ENCODE measurements at regions not wholly inside any gene's neighbourhood (a gene's known extent, or its start where the extent isn't known, plus 50 kb on each side); places are given as distances from the start of the nearest gene placed in this dataset.
"Not testable (repeated sequence)": the region's sequence is repeated elsewhere in the genome, so short reads cannot be mapped to it uniquely, and the experiment has no call there.

DNA sequence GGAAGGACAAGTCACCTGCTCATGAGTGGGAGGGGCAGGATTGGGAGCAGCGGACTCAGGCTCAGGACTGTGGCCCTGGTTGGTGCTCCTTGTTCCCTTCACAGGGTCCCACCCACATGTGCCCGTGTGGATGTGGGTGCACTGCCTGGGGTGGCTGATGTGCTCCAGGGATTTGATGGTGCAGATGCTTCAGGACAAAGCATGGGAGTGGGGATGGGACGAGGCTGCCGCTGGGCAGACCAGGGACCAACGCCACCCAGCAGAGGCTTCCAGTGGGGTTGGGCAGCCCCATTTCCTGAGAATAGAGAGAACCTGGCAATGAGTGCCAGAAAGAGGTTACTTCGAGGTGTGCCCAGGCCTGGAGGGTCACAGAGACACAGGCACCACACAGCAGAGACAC, 65.5 kb upstream of the IGLL5 start:
- no peak for DNase-seq (ENCODE audit: low read depth, low spot score)

GRCh38 chr22:22822553-22822952, 65.1 kb upstream of the IGLL5 start:
- DNase-seq (ENCODE audit: low read depth, low spot score) = not testable (repeated sequence)

DNA sequence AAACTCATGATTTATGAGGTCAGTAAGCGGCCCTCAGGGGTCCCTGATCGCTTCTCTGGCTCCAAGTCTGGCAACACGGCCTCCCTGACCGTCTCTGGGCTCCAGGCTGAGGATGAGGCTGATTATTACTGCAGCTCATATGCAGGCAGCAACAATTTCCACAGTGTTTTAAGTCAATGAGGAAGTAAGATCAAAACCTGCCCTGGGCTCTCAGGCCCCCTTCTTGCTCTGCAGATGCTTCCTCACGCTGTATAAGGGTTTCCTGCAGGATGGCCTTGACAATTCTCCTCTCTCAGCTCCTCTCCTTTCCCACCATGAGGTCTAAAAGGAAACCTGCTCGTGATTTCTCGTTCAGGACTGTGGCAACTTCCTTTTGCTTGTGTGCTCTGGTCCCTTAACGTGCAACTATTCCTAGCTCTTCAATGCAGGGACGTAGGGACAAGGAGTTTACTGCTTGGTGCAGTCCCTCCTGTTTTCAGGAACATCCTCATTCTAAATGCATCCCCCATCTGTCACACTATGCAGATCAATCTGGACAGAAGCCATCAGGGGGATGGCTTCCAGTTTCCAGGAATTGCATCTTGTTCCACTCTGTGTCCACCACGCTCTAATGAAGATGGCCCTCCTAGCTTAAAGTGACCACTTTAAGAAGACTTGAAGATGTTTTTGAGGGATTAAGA, 64.3 kb upstream of the IGLL5 start:
- no peak for DNase-seq (ENCODE audit: low read depth, low spot score)

DNA sequence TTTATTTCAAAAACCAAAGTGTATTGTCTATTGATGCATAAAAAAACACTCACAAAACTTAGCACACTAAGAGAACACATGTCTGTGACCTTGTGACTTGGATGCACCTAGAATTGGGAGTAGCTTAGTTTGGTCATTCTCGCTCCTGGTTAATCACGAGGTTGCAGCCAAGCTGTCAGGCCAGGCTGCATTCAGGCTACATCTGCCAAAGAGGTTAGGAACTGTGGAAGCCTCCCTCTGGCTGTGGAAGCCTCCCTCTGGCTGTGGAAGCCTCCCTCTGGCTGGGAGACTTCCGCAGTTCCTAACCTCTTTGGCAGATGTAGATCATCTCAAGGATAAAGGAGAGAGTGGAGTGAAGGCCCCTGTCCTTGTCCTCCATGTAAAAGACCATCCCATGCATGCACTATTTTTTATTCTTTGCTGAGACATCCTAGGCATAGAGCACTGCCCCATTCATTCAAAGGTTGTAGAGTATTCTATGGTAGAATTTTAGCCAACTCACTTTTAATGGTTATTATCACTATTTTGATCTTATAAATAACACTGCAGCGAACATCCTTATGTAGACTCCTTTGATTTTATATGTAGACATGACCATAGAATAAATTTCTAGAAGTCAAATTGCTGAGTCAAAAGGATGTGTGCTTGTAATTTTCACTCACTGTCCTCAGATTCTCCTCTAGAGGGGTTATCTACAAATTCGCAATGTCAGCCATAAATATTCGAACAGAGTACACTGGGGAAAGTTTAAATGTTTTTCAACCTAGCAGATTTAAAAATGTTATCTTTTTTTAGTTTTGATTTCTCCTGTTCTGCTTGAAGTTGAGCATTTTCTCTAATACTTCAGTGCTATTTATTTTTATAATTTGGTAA, 63.0 kb upstream of the IGLL5 start:
- DNase-seq (ENCODE audit: low read depth, low spot score) = no peak

DNA sequence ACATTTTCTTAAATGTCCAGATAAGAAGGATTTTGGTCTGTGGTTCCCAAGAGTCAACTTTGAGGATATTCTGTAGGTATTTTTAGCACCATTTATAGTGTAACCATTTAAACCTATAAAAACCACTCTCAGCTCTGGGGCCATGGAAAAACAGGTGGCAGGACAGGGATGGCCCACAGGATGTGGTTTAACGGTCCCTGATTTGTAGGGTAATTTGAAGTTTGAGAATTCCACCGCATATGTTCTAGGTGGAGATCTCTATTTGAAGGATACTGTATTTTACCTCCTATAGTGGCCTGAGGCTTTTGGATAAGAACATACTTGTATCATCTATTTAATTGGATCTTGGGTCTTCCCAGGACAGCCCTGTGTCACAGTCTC, 62.4 kb upstream of the IGLL5 start:
- DNase-seq (ENCODE audit: low read depth, low spot score) = no peak

DNA sequence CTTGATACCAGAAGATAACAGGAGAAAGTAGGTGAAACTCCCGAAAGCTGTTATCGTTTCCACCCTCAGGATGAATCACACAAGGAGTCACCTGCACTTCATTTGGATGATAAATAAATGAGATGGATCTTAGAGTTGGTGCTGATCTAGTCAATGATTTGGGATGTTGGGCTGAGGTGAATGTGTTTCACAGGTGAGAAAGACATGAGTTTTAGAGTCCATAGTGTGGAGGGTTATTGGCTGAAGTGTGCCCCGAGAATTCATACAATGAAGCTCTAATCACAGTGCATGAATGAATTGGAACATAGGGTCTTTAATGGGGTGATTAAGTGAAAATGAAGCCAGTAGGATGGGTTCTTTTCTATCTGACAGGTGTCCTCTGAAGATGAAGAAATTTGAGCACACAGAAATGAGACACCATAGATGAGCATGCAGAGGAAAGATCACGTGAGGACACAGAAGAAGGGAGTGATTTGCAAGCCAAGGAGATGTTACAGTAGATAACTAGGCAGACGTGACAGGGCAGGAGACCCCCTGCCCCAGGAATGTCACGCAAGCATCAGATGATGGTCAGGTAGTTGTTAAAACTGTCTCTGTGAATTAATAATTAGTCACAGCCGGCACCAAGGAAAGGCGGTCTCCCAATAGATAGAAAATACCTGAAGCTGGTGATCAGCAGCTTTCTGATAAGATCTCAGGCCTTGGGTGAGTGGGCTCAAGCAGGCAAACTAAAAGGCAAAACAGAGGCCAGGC, 60.3 kb upstream of the IGLL5 start:
- DNase-seq (ENCODE audit: low read depth, low spot score) = no peak

GRCh38 chr22:22830193-22830592, 57.4 kb upstream of the IGLL5 start:
- DNase-seq (ENCODE audit: low read depth, low spot score) = no peak

- DNase-seq (ENCODE audit: low read depth, low spot score) = no peak
Observed at GRCh38 chr22:22830957-22831688, 56.5 kb upstream of the IGLL5 start.

DNA sequence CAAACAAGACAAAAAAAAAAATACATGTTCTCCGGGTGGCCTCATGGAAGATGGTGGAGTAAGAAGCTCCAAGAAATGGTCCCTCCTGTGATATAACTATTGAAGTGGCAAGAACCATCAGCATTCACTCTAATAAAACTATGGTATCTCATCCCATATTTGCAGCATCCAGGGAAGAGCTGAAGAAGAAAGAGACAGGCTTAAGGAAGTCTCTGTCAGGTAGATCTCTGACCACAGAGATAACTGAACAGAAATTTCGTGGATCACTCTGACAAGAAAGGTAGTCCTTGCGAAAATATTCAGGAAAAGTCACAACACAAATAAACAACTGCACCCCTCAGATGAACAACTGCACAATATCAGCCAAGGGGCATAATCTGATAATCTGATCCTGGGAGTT, 54.6 kb upstream of the IGLL5 start:
- no peak for DNase-seq (ENCODE audit: low read depth, low spot score)

DNA sequence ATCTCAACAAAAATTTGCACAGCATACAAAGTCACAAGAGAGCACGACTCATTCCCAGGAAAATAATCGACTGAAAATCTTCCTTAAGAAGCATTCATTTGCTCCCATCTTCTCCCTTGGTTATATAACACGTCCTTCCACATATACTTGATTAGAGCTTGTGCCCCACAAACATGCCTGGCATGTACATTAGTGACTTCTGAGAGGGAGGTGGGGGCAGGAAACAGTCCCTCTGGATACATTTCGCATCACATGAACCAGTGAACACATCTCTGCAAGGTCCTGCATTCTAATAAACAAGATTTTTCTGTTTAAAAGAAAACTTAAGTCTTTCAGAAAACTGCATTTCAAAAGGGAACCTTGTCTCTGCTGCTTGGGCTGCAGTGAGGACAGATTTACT, 54.1 kb upstream of the IGLL5 start:
- no peak for DNase-seq (ENCODE audit: low read depth, low spot score)

GRCh38 chr22:22834204-22834603, 53.4 kb upstream of the IGLL5 start:
- no peak for DNase-seq (ENCODE audit: low read depth, low spot score)

DNA sequence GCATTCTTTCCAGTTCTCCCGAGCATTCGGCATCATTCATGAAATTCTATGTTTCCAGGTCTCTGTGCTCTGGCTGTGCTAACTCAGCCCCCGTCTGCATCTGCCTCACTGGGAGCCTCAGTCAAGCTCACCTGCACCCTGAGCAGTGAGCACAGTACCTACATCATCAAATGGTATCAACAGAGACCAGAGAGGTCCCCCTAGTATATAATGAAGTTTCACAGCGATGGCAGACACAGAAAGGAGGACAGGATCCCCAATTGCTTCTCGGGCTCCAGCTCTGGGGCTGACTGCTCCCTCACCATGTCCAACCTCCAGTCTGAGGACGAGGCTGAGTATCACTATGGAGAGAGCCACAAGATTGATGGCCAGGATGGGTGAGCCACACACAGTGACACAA, 52.8 kb upstream of the IGLL5 start:
- DNase-seq (ENCODE audit: low read depth, low spot score) = no peak

- DNase-seq (ENCODE audit: low read depth, low spot score) = no peak
Observed at GRCh38 chr22:22835242-22835641, 52.4 kb upstream of the IGLL5 start.

DNA sequence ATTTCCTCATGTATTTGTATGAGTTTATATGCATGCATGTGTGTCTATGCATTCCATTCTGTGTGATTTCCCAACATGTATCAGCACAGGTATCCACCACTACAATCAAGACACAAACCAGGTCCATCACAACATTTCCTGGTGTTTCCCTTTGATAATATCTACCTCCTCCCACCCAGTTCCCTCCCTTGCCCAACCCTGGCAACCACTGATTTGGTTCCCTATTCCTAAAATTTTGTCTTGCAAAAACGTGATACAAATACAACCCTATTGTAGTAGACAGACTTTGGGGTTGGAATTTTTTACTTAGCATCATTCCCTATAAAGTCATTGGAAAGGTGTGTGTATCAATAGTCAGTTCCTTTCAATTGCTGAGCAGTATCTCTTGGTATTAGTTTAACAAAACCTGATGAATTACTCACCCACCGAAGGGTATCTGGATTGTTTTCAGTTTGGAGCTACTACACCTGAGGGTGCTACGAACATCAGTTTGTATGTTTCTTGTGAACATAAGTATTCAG, 51.8 kb upstream of the IGLL5 start:
- no peak for DNase-seq (ENCODE audit: low read depth, low spot score)

DNA sequence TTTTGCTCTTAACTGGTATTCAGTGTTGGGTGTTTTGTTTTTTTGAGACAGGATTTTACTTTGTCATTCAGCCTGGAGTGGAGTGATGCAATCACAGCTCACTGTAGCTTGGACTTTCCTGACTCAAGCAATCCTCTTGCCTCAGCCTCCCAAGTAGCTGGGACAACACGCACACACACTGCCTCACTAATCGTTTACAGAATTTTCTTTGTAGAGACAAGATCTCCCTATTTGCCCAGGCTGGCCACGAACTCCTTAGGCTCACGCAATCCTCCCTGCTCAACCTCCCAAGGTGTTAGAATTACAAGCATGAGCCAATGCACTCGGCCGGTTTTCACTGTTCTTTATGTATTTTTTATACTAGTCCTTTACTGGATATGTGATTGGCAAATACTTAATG, 51.0 kb upstream of the IGLL5 start:
- DNase-seq (ENCODE audit: low read depth, low spot score) = no peak
